ENCODE measurements at regions not wholly inside any gene's neighbourhood (a gene's known extent, or its start where the extent isn't known, plus 50 kb on each side); places are given as distances from the start of the nearest gene placed in this dataset.

DNA sequence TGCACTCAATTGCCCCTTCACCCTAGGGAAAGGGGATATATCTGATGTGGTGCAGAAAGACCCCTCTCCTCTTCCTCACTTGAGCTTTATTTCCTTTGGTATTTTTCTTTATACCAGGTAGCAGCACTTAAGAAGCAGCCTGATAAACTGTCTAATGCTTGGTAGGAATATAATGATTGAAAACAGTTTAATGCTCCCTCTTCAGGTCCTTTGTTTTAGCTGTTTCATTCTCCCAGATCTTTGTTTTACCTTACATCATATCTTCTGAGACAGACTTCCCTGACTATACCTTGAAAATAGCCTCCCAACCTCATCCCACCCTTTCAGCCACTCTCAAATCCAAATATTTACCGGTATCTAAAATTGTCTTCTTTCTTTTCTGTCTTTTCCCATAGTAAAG lies 87.9 kb downstream of the NUDT12 start:
- DNase-seq (ENCODE audit: low spot score), result no peak
- ChIA-PET POLR2A (ENCODE audit: low non-redundant PET) (no interaction called here), CTCF (interaction anchor here (0.5 to 1.9 kb wide), 6 partner anchors 87 to 1577 kb away, joined by 3 to 18 read pairs (median 4); partner anchors contain the start of gene MACIR)
- no peak for TF ChIP-seq CTCF (conservative IDR thresholded peaks at IDR 0.05; ENCODE audit: low read depth)
- no peak overlapping the region for H3K27ac ChIP-seq

DNA sequence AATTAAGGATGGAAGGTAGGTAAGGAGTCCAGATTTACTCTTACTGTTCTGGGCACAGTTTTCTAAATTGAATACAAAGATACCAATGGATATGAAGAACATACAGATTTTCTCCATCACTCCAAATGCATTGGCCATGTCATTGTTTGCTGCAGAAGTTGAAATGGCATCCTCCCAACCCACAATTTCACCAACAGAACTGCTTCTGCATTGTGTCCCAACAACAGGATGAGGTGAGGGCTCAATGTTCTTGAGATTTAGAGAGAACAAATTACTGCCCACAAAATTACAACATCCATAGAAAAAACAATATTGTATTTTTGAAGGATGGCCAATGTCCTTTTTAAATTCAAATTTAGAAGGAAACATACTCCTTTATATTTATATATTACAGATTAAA lies 88.9 kb downstream of the NUDT12 start:
- CTCF ChIA-PET, result interaction anchor here (1.6 kb wide), 1 partner anchor 241 kb away, joined by 5 read pairs; no protein-coding TSS in a partner anchor
- DNase-seq (ENCODE audit: low spot score), result no peak
- POLR2A ChIA-PET (ENCODE audit: low non-redundant PET), result no interaction called here
- H3K27ac ChIP-seq, result no peak overlapping the region
- TF ChIP-seq CTCF (conservative IDR thresholded peaks at IDR 0.05; ENCODE audit: low read depth), result no peak

- no peak for DNase-seq (ENCODE audit: low spot score)
- POLR2A ChIA-PET (ENCODE audit: low non-redundant PET), result no interaction called here
- CTCF ChIA-PET, result interaction anchor here (1.6 kb wide), 1 partner anchor 240 kb away, joined by 5 read pairs; no protein-coding TSS in a partner anchor
- TF ChIP-seq CTCF (conservative IDR thresholded peaks at IDR 0.05; ENCODE audit: low read depth), result no peak
- H3K27ac ChIP-seq, result no peak overlapping the region
Measured at GRCh38 chr5:103472830-103473229, 89.8 kb downstream of the NUDT12 start.

DNA sequence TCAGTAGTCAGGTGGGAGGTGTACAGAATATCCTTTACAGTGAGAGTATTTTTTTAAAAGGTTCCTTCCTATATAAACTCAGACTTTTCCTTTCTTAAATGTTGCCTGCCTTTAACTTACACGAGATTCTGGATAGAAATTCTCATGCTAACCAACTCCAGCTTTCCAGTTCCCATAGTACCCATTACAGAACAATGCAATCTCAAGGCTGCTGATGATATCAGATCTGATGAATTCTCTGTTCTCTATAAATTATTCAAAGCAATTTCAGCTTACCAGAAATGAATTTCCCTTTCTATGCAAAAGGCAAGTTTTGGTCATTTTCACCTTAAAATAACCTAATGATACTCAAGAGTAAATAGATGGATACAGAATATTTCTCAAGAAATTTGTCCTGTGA lies 90.3 kb downstream of the NUDT12 start:
- POLR2A ChIA-PET (ENCODE audit: low non-redundant PET), result no interaction called here
- H3K27ac ChIP-seq, result no peak overlapping the region
- TF ChIP-seq CTCF (conservative IDR thresholded peaks at IDR 0.05; ENCODE audit: low read depth), result no peak
- DNase-seq (ENCODE audit: low spot score), result no peak
- CTCF ChIA-PET, result interaction anchor here (1.6 kb wide), 1 partner anchor 239 kb away, joined by 5 read pairs; no protein-coding TSS in a partner anchor

- no peak overlapping the region for H3K27ac ChIP-seq
- DNase-seq (ENCODE audit: low spot score), result no peak
- ChIA-PET POLR2A (ENCODE audit: low non-redundant PET) (no interaction called here), CTCF (interaction anchor here (0.7 kb wide), 2 partner anchors 18 to 398 kb away, joined by 3 to 4 read pairs; no protein-coding TSS in a partner anchor)
- no peak for TF ChIP-seq CTCF (conservative IDR thresholded peaks at IDR 0.05; ENCODE audit: low read depth)
Measured at GRCh38 chr5:103469288-103470040, 93.1 kb downstream of the NUDT12 start.

- no peak overlapping the region for H3K27ac ChIP-seq
- no peak for TF ChIP-seq CTCF (conservative IDR thresholded peaks at IDR 0.05; ENCODE audit: low read depth)
- ChIA-PET POLR2A (ENCODE audit: low non-redundant PET) (no interaction called here), CTCF (interaction anchor here (0.6 kb wide), 1 partner anchor 212 kb away, joined by 3 read pairs; no protein-coding TSS in a partner anchor)
- no peak for DNase-seq (ENCODE audit: low spot score)
Measured at GRCh38 chr5:103467831-103468230, 94.8 kb downstream of the NUDT12 start.

Measured in RWPE1 (cell line).